NCI-H2196 (cell line): ENCODE measurements at regions not wholly inside any gene's neighbourhood (a gene's known extent, or its start where the extent isn't known, plus 50 kb on each side); places are given as distances from the start of the nearest gene placed in this dataset.

Experiments
- DNase-seq: peaks from one replicate; lab custom pipeline; 2025; ENCODE audit not compliant: unreplicated experiment; lab: John Stamatoyannopoulos, UW

- no peak for DNase-seq
Measured at GRCh38 chr12:112559784-112560183, 141.0 kb downstream of the PTPN11 start.

GRCh38 chr12:112564160-112564784, 145.5 kb downstream of the PTPN11 start:
- no peak for DNase-seq

- no peak for DNase-seq
Measured at GRCh38 chr12:112568641-112569040, 149.9 kb downstream of the PTPN11 start.

GRCh38 chr12:112570096-112570495, 151.3 kb downstream of the PTPN11 start:
- DNase-seq: no peak

- DNase-seq: no peak
Measured at GRCh38 chr12:112573141-112573540, 154.4 kb downstream of the PTPN11 start.

GRCh38 chr12:112574896-112575558, 156.3 kb downstream of the PTPN11 start:
- no peak for DNase-seq

- no peak for DNase-seq
Measured at GRCh38 chr12:112575559-112576067, 156.9 kb downstream of the PTPN11 start.

GRCh38 chr12:112577473-112578329, 159.0 kb downstream of the PTPN11 start:
- DNase-seq: no peak

- peak; percentile 10 for DNase-seq
Measured at GRCh38 chr12:112584266-112584722, 165.5 kb downstream of the PTPN11 start.

GRCh38 chr12:112586148-112586783, 167.5 kb downstream of the PTPN11 start:
- DNase-seq: no peak

GRCh38 chr12:112589275-112589674, 170.5 kb downstream of the PTPN11 start:
- DNase-seq: no peak

- no peak for DNase-seq
Measured at GRCh38 chr12:112590281-112590680, 171.5 kb downstream of the PTPN11 start.

GRCh38 chr12:112591488-112591887, 172.7 kb downstream of the PTPN11 start:
- DNase-seq: no peak

GRCh38 chr12:112595410-112595809, 176.7 kb downstream of the PTPN11 start:
- no peak for DNase-seq

GRCh38 chr12:112597986-112598385, 179.2 kb downstream of the PTPN11 start:
- DNase-seq: no peak

GRCh38 chr12:112598626-112599025, 179.9 kb downstream of the PTPN11 start:
- DNase-seq: no peak

GRCh38 chr12:112599871-112600270, 181.1 kb downstream of the PTPN11 start:
- no peak for DNase-seq

- DNase-seq: no peak
Measured at GRCh38 chr12:112602150-112602549, 183.4 kb downstream of the PTPN11 start.

- DNase-seq: no peak
Measured at GRCh38 chr12:112606611-112607365, 184.8 kb upstream of the RPH3A start.

- DNase-seq: no peak
Measured at GRCh38 chr12:112607427-112607826, 184.1 kb upstream of the RPH3A start.
